T47D (cell line): ENCODE measurements at regions not wholly inside any gene's neighbourhood (a gene's known extent, or its start where the extent isn't known, plus 50 kb on each side); places are given as distances from the start of the nearest gene placed in this dataset.
A peak's percentile ranks its signal among the peaks of the same experiment; 100 is the strongest.
"Not testable (repeated sequence)": the region's sequence is repeated elsewhere in the genome, so short reads cannot be mapped to it uniquely, and the experiment has no call there.

Experiments used
- DNase-seq, 2 experiments: peaks; one replicate each; pipeline versions ENCODE4 v3.0.0 to v3.0.0-alpha.2; 2011 to 2012; ENCODE audit warnings: low read depth in 1 of 2, low spot score in 1 of 2
- JUND ChIP-seq: IDR thresholded peaks from 2 replicates; pipeline ENCODE4 v1.6.1; 2012; ENCODE audit warnings: low read depth
- in situ Hi-C: cut with HindIII; loops from 2 replicates; pipeline ENCODE4 v1.10.0; 2016; ENCODE audit warnings: low sequenced_read_pairs, low pct_unique_long_range_greater_than_20kb

DNA sequence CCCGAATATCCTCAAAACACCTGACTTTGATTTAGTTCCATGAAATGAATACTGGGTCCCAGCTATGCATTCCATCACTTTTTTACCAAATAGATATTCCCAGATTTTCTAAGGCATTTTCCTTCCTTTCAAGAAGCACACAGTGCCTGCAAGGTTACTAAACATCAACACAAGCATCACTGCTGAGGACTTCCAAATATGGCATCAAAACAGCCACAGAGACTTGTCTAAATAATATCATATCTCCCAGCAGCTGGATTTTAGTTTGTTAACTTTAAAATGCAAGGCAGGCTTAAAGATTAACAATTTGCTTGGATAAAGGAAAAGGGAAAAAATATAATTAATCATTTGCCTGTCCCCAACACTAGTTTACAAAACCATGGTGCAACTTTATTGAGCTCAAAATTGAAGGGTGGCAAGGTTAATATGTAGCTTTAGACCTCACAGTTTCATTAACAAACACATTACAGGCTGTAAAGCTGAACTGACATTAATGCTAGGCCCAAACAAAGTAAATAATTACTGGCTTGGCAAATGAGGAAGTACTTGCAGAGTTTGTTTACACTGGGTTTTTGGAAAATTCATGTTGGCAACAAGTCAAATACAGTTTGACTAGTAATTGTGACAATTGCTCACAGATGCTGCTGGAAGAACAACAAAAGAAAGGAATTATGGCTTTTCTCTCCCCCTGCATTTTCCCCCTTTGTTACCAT, 401.7 kb upstream of the CDIN1 start:
- no peak for TF ChIP-seq JUND
- in situ Hi-C loops, result no loop called here
- DNase-seq, result peak; percentile 13 to 83

DNA sequence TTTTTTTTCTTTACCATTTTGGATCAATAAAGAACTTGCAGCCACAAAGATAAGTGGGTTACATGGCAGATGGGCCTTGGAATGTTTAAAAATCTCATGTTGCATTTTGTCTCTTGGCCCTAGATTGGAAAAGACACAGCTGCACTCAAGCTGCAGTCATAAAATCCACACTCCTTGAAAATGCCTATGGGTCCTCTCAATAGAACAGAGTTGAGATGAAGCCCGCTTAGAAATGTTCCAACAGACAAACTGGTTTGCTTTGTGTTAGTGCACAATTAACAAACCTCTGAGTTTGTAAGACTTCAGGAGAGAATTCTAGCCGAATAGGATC, 401.2 kb upstream of the CDIN1 start:
- in situ Hi-C loops, result no loop called here
- TF ChIP-seq JUND, result no peak
- no peak for DNase-seq

GRCh38 chr15:36183201-36183600, 396.2 kb upstream of the CDIN1 start:
- DNase-seq, result no peak
- in situ Hi-C loops, result no loop called here
- TF ChIP-seq JUND, result no peak

- no peak for TF ChIP-seq JUND
- no peak for DNase-seq
- in situ Hi-C loops, result no loop called here
These were observed 394.0 kb upstream of the CDIN1 start for GRCh38 chr15:36185438-36185837.

- in situ Hi-C loops, result no loop called here
- TF ChIP-seq JUND, result no peak
- DNase-seq, result no peak
These were observed 393.6 kb upstream of the CDIN1 start for GRCh38 chr15:36185845-36186244.

DNA sequence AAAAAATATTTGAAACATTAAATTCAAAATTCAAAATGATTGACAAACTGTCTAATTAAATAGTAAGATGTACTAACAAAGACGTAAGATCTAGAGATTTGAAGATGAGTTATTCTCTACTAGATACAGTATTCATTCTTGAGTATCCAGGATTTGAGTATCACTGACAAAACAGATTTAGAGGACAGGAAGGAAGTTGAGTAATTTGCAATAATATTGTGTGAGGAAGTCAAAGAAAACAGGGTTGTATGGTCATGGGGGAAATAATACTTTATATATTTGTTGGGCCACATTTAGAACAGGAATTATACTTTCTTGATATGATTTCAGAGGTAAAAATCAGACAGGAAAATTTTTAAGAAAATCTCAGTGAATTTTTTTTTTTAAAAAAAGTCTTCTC, 393.1 kb upstream of the CDIN1 start:
- in situ Hi-C loops, result no loop called here
- no peak for DNase-seq
- TF ChIP-seq JUND, result no peak

DNA sequence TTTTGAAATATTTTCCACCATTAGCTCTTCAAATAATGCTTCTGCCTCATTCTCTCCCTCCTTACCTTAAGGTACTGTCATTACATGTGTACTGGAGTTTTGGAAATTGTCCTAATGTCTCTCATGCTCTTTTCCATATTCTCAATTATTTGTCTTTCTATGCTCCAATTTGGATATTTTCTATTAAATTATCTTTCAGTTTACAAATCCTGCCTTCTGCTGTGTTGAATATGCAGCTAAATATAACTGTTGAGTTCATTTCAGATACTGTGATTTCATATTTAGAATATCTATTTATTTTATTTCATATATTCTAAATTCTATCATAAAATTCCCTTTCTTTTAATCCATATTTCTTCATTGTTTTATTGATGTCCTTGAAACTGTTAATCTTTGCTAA, 388.0 kb upstream of the CDIN1 start:
- TF ChIP-seq JUND, result no peak
- DNase-seq, result no peak
- in situ Hi-C loops, result no loop called here

- in situ Hi-C loops, result not testable (repeated sequence)
- peak in 1 of 2 experiments; percentile 44 for DNase-seq
These were observed 383.9 kb upstream of the CDIN1 start for GRCh38 chr15:36195361-36196007.

DNA sequence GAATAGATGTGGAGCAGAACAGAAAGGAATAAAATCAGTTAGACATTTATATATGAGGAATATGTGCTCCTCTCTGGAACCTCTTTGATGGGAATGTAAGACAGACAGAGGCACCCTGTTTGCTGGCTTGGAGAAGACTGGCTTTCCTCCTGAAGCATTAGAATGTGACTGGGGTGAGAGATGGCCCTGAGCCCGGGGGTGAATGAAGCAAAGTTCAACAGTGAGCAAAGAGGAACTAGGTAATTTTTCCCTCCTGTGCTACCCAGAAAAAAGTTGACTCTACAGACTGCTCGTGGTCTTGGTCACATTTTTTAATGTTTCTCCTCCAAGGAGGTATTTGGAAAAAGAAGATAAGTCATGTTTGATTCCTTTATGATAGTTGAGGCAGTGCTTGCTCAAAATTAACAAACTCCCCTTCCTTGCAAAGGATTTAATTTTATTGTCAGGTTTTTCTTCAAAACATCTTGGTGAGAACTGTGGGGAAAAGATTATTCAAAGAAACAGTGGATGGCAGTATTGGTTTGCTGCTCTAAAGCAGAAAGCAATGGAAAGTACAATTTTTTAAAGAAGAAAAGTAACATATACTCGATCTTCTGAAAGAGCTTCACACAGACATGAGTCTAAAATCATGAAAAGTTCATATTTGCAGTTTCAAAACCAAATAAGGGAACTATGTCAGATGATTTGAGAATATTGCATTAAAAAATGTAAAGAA, 370.4 kb upstream of the CDIN1 start:
- no peak for TF ChIP-seq JUND
- in situ Hi-C loops, result no loop called here
- DNase-seq, result no peak

DNA sequence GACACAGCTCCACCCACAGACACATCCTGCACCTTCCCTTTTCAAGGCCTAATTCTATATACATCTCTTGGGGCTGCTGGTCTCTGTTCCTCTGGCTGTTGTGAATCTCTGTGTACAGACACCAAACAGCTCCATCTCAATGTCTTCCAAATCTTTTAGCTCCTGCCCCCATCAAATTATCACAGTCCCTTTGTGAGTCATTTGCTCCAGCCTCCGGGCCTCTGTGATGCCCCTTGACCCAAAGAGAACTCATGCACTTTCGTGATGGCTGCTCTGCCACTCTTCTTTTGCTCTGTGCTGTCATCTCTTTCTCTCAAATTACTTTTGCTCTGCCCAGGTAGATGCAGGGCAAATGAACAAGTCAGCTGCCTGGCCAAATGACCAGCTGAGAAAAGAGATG, 369.0 kb upstream of the CDIN1 start:
- in situ Hi-C loops, result no loop called here
- no peak for DNase-seq
- TF ChIP-seq JUND, result no peak

GRCh38 chr15:36218322-36218721, 361.1 kb upstream of the CDIN1 start:
- no peak for DNase-seq
- TF ChIP-seq JUND, result no peak
- in situ Hi-C loops, result no loop called here

GRCh38 chr15:36218991-36219390, 360.4 kb upstream of the CDIN1 start:
- in situ Hi-C loops, result no loop called here
- no peak for DNase-seq
- no peak for TF ChIP-seq JUND

GRCh38 chr15:36221992-36222391, 357.4 kb upstream of the CDIN1 start:
- in situ Hi-C loops, result no loop called here
- TF ChIP-seq JUND, result no peak
- DNase-seq, result peak in 1 of 2 experiments; percentile 12
